GM21447 (cell line): ENCODE measurements at regions not wholly inside any gene's neighbourhood (a gene's known extent, or its start where the extent isn't known, plus 50 kb on each side); places are given as distances from the start of the nearest gene placed in this dataset.
"Not testable (repeated sequence)": the region's sequence is repeated elsewhere in the genome, so short reads cannot be mapped to it uniquely, and the experiment has no call there.

Experiments used
- ATAC-seq: cut with Tn5 transposase; IDR thresholded peaks from one replicate; pipeline ENCODE4 v1.9.1; 2021; ENCODE audit not compliant: unreplicated experiment

DNA sequence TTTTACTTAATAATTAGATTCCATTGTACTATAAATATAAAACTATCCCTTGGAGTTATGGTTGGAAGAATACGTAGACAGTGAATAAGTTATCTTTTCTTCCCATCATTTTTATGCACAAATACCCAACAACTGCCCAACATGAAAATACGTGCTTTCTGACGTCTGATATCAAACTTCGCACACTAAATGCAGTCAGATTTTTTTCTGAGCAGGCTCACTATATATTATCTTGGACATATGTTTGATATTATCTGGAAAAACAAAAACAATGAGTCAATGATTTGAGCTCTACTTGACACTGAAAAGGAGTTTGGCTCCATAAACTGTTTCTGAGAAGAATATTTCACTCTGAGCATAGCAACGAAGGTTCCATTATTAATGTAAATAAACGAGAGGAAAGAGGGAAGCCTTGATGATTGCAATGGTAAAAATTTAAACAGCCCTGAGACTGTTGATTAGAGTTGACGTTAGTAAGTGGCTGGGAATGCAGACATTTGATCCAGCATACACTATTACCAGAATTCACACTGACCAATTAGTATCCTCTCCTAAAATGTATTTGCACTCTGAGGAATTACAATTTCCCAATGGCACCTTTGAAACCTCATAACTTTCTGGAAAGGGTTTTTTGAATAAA lies 1090.0 kb downstream of the EPHA7 start:
- no peak for ATAC-seq

DNA sequence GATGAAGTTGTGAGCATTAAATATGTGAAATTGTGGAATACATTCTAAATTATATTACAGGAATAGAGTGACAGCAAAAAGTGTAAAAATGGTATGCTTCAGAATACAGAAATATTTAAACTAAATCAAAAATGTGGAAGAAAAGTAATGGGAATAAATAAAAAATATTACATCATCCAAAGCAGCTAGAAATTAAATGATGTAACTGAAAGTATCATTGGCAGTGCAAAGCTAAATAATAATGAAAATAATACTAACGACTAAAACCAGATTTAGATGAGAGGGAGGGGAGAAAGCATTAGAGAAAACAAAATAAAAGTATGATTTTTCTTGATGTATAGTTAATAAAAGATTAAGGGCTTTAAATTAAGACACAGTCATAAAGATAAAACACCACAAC lies 1104.0 kb downstream of the EPHA7 start:
- ATAC-seq, result no peak

DNA sequence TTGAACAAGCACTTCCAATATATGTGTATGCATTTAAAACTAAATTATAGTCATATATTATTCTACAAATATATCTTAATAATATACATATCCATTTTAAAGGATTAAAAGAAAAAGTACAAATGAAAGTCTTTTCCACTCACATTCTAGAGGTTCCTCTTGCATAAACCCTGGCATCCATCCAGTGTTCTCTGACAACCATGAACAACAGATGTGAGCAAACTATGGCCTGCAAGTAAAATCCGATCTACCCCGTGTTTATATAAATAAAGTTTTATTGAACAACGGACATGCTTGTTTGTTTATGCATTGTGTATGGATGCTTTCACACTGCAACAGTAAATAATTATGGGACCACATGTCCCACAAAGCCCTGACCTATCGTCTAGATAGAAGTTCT lies 1122.3 kb downstream of the EPHA7 start:
- ATAC-seq, result no peak

DNA sequence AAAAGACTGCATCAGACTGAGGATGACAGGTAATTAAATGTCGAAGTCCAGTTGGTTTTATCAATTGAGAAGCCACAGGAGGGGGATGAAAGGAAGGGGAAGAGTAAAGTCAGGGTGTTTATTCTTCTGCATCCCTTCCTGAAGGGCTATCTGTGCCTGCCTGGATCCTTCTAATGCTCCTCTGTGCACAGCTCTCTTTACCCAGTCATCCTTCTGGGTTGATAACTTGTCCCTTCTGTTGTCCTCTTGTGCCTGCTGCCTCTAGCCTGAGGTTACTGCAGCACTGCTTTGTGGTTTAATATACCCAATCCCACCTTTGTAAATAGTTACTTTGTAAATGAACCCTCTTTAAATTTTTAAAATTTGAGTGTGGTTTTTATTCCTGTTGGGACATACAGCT lies 1127.3 kb downstream of the EPHA7 start:
- ATAC-seq, result no peak

DNA sequence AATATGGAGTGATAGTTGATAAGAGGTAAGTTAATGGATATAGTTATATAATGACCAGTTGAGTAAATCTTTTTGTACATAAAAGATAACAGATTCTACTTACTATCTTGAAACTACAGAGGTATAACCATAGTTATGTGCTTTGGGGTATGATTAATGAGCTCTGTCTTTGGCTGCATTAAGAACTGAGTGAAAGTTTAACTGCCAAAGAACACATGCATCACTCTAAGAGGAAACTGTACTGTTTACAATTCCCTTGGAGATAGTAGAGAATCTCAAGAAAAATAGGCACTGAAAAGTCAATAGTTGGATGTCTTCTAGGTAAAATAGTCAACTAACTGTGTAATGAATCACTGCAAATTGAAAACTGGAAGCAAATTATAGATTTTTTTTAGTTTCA lies 1129.5 kb downstream of the EPHA7 start:
- no peak for ATAC-seq

DNA sequence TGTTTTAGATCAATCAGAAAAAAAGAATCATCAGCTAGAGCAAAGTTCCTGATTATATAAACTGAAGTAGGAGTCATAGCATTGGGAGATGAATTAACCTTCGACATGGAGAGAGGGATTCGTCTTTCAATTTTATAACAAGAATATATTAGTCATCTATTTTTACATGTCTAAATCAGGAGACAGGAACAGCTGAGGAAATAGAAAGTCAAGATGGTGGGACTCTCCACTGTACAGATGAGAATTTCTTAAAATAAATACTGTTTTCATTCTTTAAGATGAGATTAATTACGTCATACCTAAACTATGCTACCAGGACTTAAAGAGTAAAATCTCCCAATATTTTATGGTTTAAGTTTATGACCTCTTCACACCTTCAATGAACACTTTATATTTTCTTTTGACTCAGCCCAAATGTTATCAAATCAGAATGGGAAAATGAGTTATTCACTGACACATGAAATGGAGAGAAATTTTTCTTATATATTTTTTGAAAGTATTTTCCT lies 1137.7 kb downstream of the EPHA7 start:
- no peak for ATAC-seq

DNA sequence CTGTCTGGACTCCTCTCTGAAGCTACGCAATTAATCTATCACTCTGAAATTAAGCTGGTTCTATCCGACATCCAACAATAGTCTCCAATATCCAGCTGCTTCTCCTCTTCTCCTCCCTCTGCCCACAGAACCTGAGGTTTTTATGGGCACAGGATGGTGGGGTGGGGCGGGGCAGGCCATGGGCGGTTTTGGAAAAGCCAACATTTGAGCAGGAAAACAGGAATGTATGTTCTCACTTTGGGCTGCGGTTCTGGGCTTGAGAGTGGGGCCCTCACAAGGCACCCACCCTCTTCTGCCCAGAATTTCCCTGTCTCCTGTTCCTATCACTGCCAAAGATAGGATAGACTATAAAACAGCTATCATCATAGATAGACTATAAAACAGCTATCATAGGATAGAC lies 1144.2 kb downstream of the EPHA7 start:
- no peak for ATAC-seq

DNA sequence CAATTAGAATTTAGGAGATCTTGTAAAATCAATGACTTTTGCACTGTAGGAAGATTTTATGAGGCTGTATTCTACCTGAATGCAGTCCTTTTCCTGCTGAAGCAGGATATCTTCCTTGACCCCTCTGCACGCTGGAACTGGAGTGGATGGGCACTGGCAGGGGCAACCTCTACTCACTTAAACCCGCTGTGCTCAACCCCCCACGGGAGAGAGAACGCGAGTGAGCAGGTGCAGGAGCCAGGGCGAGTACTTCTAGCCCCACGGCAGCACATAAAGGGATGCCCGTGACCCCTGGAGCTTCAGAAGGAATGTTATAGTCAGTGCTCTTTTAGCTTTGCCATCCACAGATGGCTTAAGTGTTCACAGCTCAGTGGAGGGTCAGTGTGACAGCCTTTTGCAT lies 1144.8 kb downstream of the EPHA7 start:
- ATAC-seq, result no peak

DNA sequence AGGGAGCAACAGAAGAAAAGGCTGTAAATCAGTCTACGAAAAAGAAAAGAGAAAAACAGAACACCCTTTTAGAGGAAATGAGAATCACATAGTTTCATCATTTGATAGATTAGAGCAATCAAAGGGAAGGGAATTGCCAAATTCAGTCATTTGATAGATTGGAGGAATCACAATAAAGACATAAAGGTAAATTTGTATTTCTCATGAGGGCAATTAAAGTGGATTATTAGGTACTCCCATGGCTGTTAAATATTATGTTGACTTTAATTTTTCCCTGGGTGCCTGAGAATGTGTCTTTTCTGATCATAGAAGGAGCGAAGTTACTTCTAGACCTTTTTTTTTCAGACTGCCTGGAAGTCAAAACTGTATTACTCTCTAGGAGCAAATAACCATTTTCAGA lies 1145.7 kb downstream of the EPHA7 start:
- no peak for ATAC-seq

DNA sequence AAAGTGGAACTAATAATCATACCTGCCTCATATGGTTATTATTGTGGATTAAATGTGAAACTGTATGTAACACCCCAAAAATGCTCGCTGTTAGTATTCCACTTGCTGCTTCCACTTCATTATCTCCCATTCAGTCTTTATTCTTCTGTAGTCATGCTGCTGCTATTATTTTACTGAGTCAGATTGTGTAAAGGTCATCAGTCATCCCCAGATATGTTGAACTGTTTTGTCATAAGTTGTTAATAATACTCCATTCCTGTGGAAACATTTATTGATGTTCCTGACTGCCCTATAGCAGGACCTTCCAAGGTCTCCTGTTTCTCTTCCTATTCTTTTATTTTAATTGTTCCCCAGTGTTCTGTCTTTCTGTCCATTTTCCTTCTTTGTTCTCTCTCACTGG lies 1148.3 kb downstream of the EPHA7 start:
- ATAC-seq, result no peak

DNA sequence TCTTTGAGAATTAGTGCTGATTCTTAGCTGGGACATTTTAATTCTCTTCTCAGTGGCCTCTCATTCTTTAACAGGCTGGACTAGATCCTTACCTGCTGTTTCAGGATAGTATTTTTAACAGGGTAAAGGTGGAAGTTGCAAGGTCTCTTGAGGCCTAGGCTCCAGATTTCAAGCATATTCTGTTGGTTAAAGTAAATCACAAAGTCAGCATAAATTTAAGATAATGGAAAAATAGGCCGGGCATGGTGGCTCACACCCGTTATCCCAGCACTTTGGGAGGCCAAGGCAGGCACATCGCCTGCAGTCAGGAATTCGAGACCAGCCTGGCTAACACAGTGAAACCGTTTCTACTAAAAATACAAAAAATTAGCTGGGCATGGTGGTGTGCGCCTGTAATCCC lies 1149.0 kb downstream of the EPHA7 start:
- ATAC-seq, result no peak

DNA sequence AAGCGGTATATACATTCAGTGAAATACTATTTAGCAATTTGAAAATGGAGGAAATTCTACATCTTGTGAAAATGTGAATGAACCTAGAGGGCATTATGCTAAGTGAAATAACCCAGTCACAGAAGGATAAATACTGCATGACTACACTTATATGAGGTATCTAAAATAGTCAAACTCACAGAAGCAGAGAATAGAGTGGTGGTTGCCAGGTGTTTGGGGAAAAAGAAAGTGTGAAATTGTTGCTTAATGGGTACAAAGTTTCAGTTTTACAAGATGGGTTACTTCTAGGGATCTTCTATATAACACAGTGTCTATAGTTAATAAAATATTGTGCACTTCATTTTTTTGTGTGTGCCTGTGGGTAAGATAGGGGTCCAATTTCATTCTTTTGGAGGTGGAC lies 1152.0 kb downstream of the EPHA7 start:
- ATAC-seq, result no peak

DNA sequence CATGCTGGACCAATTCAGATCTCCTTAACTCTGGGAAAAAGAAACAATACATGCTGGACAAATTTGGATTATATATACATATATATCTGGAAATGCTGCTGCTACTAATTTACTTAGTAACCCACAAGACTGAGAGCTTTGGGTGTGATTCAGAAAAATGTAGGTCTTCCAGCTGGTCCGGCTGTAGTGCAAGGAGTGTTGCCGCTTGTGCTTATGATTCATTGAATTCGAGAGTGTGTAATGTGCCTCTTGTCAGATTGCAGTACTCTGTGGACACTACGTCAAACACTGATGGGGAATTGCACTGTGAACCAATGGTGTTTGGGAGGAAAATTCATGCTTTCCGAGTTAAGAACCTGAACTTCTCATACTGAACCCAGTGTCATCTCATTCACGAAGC lies 1155.5 kb downstream of the EPHA7 start:
- no peak for ATAC-seq

DNA sequence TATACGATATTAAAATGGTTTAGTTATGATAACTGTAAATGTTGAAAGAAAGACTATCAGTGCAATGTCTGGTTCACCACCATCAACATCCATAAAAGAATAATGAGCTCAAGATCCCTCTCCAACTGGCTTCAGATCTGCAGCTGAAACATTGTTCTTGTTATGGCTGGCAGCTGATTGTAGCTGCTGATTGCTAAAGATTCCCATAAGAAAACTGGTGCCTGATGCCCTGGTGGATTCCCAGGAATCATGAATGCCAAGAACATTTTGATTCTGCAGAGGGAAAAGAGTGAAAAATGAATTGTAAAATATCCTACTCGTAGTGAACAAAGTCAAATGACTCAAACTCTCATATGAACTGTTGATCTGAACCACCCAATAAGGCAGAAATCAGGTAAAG lies 1160.2 kb downstream of the EPHA7 start:
- no peak for ATAC-seq

DNA sequence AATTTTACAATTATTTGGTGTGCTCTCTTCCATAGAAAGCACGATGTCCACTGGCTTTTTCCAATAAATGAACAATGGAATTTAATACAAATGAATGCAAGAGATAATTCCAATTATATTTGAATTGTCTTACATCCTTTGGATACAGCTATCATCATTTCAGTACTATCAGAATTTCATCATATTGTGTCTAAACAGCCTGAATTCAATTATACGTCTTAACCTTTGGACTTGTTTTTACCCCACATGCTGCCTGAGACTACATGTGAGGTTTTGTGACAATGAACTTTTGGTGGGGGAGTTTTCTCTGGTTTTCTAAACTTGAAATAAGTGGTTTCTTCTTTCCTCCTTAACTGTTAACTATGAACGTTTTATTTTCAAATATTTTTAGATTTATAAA lies 1176.0 kb downstream of the EPHA7 start:
- ATAC-seq, result no peak

DNA sequence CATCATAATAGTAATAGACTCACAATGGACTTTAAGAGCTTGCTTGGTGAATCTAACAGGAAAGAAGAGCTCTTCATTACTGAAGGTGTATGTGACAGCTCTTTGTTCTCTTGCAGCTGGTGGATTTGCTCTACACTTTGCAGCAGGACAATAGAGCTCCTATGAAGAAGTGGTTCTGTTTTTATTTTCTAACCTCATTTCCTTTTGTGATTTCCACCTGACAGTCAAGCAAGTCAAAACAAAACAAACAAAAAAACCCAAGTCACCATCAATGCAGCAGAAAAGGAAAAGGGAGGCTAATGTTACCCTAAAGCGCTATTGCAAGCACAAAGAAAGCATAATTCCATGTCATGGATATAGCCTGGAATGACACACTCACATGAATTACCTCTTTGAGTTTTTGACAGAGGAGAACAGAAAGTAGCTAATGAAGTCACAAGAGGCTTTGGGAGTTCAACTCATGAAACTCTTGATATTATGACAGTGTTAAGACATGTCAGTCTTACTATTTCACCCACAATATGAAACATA lies 1188.1 kb downstream of the EPHA7 start:
- ATAC-seq, result no peak

DNA sequence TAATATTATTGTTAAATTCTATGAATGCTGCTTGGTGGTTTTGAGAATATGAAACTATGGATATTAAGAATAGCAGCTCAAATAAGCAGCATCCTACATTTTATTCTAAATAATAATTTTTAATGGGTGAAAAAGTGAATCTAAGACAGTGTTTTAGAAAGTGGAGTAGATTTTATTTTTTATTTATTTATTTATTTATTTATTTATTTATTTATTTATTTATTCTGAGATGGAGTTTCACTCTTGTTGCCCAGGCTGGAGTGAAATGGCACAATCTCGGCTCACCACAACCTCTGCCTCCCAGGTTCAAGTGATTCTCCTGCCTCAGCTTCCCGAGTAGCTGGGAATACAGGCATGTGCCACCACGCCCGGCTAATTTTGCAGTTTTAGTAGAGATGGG lies 1199.4 kb downstream of the EPHA7 start:
- not testable (repeated sequence) for ATAC-seq

DNA sequence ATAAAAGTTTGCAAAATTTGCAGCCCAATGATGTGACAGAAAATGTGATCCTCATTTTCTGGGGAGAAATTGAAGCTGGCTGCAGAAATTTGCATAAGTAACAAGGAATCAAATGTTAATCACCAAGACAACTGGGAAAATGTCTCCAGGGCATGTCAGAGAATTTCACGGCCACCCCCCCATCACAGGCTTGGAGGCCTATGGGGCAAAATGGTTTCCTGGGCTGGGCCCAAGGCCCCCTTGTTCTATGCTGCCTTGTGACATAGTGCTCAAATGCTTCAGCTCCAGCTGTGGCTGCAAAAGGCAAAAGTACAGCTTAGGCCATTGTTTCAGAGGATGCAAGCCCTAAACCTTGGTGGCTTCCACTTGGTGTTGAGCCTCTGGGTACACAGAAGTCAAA lies 1202.6 kb downstream of the EPHA7 start:
- ATAC-seq, result no peak

DNA sequence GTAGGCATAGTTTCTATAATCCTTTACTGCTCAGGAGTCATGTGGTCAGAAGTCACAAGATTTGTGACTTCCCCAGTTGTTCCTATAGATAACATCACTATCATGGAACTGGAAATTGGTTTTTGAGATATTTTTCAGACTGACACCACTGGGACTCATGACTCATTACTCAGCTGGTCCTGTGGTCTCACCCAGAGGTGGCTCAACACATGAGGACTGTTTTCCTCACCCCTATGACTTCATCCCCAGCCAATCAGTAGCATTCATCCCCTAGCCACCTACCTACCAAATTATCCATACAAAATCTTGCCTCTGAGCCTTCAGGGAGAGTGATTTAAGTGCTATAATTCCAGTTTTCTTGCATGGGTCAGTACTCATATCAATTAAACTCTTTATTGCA lies 1217.7 kb downstream of the EPHA7 start:
- ATAC-seq, result no peak

DNA sequence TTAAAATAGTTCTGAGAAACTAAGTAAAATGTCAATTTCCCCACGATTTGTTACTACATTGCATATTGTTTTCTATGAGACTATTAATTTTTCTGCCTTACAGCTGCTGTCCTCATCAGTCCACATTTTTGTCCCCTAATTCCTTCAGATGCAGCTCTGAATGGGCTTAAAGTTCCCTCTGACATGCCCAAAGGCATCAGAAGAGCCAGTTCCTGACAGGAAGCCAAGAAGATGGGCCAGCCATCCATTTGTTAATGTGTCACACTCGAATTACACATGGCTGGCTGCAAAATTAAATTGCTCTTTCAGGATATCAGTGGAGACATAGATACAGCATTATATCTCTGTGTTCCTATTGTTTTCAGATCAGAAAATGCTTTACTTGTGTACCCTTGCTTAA lies 1223.0 kb downstream of the EPHA7 start:
- ATAC-seq, result no peak

DNA sequence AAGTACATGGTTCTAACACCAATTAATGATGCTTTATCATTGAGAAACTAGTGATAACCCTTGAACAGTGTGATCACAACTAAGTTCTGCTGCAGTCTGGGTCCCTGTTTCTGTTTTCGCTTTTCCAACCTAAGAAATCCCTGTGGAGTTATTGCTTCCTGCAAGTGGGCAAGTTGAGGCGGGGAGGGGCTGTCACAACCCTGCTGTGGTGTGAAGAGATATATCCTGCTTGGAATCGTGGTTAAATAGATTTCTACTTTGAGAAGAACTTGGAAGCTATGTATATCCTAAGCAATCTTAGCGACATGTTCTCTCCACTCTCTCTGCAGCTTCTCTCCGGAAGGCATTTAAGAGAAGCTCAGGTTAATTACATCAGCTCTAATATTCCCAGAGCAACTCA lies 1223.6 kb downstream of the EPHA7 start:
- no peak for ATAC-seq

DNA sequence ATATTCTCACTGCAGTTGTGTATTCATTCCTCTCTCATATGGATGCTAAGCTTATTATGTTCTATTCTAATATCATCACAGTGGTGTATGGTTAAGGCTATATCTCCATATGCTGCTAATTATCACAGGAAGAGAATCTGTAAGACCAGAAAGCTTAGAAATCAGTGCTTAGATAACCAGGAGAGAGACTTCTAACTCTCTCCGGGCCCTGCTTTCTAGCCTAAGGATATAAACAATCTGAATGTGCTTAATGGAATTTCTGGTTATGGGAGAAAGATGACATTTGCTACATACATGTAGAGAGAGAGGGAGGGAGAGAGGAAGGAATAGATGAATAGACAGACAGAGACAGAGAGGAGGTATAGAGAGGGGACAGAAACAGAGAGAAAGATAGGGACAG lies 1231.3 kb downstream of the EPHA7 start:
- ATAC-seq, result no peak

DNA sequence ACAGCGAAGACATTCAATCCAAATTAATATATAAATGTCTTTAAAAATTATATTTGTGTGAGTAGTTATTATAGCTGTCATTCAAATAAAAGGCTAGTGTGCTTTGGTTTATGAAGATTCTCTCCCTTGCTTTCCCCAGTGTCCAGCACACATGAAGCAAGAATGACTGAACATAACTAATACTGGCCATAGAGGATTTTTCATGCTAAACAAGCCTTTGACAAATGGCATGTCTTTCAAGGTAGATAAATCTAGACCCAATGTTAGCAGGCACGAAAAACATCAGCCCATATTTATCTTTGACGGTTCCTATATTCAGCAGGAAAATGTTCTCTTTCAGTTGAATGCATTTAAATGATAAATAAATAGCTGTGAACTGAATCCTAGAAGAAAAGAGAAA lies 1234.4 kb downstream of the EPHA7 start:
- ATAC-seq, result no peak
